Lower leg skin (tissue), 3 donors: ENCODE measurements at regions not wholly inside any gene's neighbourhood (a gene's known extent, or its start where the extent isn't known, plus 50 kb on each side); places are given as distances from the start of the nearest gene placed in this dataset.

ENCODE experiments used
- CTCF ChIP-seq, 3 donors: fragments of 450-650 bp; IDR thresholded peaks; one replicate each; pipeline ENCODE4 v1.5.1; 2016; ENCODE audit warnings: antibody characterized with exemption in 3 of 3, mild to moderate bottlenecking in 3 of 3, moderate library complexity in 2 of 3
- POLR2A ChIP-seq, 2 donors: fragments of 450-650 bp; IDR thresholded peaks; one replicate each; pipeline ENCODE4 v1.6.1; 2016 to 2017; ENCODE audit warnings: antibody characterized with exemption in 2 of 2, mild to moderate bottlenecking in 1 of 2, moderate library complexity in 1 of 2

DNA sequence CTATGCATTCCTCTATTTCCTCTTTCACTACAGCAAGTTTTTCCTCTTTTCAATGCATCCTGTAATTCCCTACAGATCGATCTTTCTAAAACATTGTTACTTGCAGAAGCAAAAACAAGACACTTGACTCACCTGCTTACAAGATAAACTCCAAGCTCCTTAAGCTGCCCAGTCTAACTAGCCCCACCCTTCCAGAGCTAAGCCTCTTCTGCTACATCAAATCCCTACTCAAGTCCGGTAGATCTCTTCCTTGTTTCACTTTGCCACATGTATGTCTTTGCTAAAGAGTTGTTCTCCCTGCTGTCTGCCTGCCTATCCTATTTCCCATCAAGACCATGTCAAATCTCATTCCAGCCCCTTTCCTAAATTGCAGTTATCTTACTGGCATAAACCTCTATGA lies 724.8 kb downstream of the C12orf50 start:
- TF ChIP-seq CTCF (IDR thresholded peaks at IDR 0.05), result no peak
- TF ChIP-seq POLR2A (IDR thresholded peaks at IDR 0.05), result no peak
